Stimulated activated CD4-positive, alpha-beta T cell treated with anti-CD3 and anti-CD28 coated beads, Interleukin-1b, Interleukin-23, amount 100 ng/mL, for 24 hours (primary cell): ENCODE measurements at regions not wholly inside any gene's neighbourhood (a gene's known extent, or its start where the extent isn't known, plus 50 kb on each side); places are given as distances from the start of the nearest gene placed in this dataset.
"Not testable (repeated sequence)": the region's sequence is repeated elsewhere in the genome, so short reads cannot be mapped to it uniquely, and the experiment has no call there.

Source experiments
- DNase-seq, 4 experiments: peaks; one replicate each; pipeline ENCODE4 v3.0.0-alpha.2; 2020; ENCODE audit warnings: low read depth in 4 of 4, low spot score in 1 of 4

DNA sequence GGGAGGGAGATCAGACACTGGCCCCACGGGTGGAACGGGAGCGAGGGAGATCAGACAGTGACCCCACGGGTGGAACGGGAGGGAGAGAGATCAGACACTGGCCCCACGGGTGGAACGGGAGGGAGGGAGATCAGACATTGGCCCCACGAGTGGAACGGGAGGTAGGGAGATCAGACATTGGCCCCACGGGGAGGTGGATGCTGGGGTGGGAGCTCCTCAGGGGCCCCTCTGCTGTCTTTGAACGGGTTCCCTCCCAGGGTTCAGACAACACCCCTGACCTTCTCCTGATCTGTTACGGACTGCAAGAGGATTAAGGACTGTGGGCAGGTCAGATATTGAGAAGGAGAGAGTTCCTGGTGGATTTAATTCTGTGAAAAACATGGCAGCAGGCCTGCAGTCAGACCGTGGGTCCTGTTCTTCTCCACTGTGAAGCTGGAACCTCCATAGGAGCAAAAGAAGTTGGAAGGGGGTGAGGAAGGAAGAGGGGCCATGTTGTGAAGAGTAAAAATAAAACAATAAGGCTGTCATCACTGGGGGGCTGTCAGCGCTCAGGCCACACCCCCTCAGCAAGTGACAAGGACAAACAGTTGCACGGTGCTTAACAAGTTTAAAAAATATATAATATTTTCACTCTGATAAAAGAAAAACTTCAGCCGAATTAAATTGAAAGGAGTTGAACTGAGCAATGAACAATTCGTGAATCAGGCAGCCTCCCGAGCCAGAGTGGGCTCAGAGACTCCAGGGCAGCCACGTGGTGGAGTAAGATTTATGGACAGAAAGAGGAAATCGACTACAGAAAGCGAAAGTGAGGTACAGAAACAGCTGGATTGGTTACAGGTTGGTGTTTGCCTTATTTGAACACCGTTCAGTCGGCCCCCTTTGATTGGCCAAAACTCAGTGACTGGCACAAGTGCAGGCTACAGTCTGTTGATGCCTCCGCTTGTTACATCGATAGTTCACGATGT, 348.7 kb upstream of the TNRC6C start:
- DNase-seq, result peak; percentile 11 to 43 (median 30)

GRCh38 chr17:77610518-77610893, 348.0 kb upstream of the TNRC6C start:
- DNase-seq, result no peak

DNA sequence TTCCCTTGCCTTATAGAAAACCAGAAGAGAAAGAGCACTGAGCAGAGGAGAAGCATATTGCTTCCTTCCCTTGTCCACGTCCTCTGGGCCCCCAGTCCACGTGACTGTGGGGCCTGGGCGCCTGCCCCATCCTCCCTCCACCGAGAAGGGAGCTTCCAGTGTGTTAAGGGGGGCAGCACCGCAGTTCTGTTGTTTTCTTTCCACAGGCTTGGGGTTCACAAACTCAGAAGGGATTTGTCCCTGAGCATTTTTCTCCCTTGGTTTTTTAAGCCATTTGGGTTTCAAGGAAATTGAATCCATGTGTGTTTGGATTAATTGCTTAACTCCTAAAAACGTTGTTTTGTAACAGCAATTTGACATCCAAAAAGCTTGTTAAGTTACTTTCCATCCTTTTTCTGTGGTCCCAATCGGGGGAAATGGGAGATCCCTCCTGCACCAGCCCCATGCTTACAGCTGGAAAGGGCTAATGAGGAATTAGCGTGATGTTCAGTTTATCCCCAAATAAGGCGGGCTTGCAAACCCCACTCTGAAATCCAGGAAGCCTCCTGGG, 347.5 kb upstream of the TNRC6C start:
- no peak for DNase-seq

- DNase-seq, result no peak
Observed at GRCh38 chr17:77611791-77612502, 346.6 kb upstream of the TNRC6C start.

DNA sequence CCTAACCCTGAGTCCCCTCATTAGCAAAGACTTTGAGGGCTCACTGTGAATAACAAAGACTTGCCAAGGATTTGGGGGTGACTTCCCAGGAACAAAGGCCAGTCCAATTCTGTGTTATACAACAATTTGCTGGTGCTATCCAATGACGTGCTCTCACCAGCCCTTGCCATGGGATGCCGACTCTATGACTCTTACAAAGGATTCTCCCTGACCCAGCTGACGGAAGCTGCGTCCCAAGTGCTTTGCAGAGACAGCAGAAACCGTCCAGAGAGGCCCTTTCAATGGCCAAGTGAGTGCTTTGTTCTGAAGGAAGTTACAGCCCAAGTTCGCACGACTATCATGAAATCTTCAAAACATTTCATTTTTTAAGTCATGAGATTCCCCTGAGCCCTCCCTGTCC, 345.3 kb upstream of the TNRC6C start:
- no peak for DNase-seq

GRCh38 chr17:77613627-77614026, 344.9 kb upstream of the TNRC6C start:
- no peak for DNase-seq

GRCh38 chr17:77615703-77616253, 342.7 kb upstream of the TNRC6C start:
- DNase-seq, result no peak

GRCh38 chr17:77616254-77616731, 342.2 kb upstream of the TNRC6C start:
- no peak for DNase-seq

- DNase-seq, result no peak
Observed at GRCh38 chr17:77617516-77617915, 341.0 kb upstream of the TNRC6C start.

DNA sequence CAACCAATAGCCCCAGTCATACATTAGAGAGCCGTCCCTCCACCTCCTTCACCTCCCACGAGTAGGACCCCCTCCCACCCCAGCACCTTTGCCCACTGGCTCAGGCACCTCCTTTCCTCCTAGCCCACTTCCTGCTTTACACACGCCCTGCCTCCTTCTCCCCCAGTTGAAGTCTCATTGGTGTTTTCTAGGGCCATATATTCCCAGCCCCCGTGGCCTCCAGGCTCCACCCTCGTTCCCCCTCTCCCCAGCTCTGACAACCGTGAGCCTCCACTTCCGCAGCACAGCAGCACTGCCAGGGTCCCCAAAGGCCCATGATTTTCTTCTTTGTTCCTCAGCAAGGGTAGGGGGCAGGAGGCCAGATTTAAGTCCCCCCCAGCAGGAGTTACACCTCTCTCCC, 340.3 kb upstream of the TNRC6C start:
- DNase-seq, result no peak

- no peak for DNase-seq
Observed at GRCh38 chr17:77618731-77619130, 339.8 kb upstream of the TNRC6C start.

- no peak for DNase-seq
Observed at GRCh38 chr17:77619326-77619725, 339.2 kb upstream of the TNRC6C start.

GRCh38 chr17:77619851-77620250, 338.7 kb upstream of the TNRC6C start:
- no peak for DNase-seq

DNA sequence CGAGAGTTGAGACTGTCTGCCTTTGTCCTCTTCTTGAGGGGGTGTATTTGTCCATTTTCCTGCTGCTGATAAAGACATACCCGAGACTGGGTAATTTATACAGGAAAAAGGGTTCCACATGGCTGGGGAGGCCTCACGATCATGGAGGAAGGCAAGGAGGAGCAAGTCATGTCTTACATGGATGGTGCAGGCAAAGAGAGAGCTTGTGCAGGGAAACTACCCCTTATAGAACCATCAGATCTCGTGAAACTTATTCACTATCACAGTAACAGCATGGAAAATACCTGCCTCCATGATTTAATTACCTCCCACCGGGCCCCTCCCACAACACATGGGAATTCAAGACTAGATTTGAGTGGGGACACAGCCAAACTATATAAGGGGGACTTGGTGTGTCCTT, 338.2 kb upstream of the TNRC6C start:
- no peak for DNase-seq

DNA sequence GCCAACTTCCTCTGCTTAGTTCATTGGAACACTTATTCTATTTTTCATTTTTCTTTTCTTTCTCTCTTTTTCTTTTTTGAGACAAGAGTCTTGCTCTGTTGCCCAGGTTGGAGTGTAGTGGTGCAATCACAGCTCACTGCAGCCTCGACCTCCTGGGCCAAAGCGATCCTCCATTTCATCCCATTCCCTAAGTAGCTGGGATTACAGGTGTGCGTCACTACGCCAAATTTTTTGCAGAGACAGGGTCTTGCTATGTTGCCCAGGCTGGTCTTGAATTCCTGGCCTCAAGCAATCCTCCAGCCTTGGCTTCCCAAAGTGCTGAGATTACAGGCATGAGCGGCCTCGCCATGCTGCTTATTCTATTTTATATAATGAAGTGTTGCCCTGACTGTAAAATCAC, 336.4 kb upstream of the TNRC6C start:
- not testable (repeated sequence) for DNase-seq

GRCh38 chr17:77622647-77623046, 335.9 kb upstream of the TNRC6C start:
- no peak for DNase-seq

DNA sequence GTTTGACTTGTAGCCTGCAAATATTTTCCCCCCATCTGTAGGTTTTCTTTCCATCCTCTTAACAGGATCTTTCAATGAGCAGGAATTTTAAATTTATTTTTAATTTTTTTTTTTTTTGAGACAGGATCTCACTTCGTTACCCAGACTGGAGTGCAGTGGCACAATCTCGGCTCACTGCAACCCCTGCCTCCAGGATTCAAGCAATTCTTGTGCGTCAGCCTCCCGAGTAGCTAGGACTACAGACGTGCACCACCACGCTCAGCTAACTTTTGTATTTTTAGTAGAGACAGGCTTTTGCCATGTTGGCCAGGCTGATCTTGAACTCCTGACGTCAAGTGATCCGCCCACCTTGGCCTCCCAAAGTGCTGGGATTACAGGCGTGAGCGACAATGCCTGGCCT, 335.2 kb upstream of the TNRC6C start:
- not testable (repeated sequence) for DNase-seq

DNA sequence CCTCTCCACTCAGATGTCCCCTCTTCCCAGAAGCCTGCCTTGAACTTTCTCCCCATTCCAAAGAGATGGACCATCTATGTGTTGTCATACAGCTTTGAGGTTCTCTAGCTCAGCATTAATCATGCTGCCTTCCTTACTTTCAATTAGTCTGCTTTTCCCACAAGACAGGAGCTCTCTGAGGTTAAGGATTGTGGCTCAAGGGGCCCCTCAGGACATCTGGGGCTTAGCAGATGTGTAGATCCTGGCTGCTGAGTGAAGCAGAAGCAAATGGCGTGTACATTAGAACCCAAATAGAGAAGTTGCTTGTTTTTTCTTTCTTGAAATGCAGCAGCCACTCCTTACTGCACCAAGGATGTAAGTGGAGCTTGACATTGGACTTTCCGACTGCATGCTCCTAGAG, 330.5 kb upstream of the TNRC6C start:
- no peak for DNase-seq

DNA sequence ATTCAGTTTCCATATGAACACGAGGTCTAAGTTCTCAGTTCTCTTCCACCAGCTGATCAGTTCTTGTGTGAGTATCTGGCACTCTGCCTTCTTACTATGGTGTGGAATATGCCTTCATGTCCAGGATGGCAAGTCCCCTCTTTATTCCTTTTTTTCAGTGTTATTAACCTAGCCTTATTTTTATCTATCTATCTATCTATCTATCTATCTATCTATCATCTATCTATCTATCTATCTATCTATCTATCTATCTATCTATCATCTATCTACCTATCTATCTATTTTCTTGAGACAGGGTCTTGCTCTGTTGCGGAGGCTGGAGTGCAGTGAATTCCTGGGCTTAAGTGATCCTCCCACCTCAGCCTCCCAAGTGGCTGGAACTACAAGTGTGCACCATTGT, 329.2 kb upstream of the TNRC6C start:
- DNase-seq, result not testable (repeated sequence)

- no peak for DNase-seq
Observed at GRCh38 chr17:77631307-77631706, 327.2 kb upstream of the TNRC6C start.

DNA sequence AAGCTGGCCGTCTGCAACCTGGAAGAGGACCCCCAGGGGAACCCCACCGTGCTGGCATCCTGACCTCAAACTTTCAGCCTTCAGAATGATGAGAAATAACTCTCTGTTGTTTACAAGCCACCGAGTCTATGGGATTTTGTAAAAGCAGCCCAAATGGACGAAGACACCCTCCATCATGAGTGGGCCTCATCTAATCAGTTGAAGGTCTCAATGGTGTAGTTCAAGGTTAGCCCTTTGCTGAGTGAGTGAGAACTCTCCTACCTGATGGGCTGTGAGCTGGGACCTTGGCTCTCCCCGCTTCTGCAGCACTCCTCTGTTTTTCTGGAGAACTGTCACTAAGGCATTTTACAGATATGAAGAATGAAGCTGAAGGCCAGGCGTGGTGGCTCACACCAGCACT, 325.9 kb upstream of the TNRC6C start:
- no peak for DNase-seq

- peak in 1 of 4 experiments; percentile 48 for DNase-seq
Observed at GRCh38 chr17:77634710-77635109, 323.8 kb upstream of the TNRC6C start.
